CD4-positive, CD25-positive, alpha-beta regulatory T cell (primary cell): ENCODE measurements at regions not wholly inside any gene's neighbourhood (a gene's known extent, or its start where the extent isn't known, plus 50 kb on each side); places are given as distances from the start of the nearest gene placed in this dataset.
"Not testable (repeated sequence)": the region's sequence is repeated elsewhere in the genome, so short reads cannot be mapped to it uniquely, and the experiment has no call there.

Experiments used
- ATAC-seq, 2 donors: fragments of 150-1000 bp; cut with Tn5 transposase; one replicate each; pipeline ENCODE4 v1.10.0; 2021; ENCODE audit warnings: low read depth in 2 of 2, moderate number of reproducible peaks in 2 of 2, moderate library complexity in 1 of 2
- DNase-seq, 3 donors: peaks; one replicate each; pipeline versions ENCODE4 v3.0.0 to v3.0.0-alpha.2; 2012 to 2022; ENCODE audit warnings: mixed read lengths in 1 of 3
- H3K27ac ChIP-seq: one replicate; pipeline ENCODE4 v1.7.0; 2013; ENCODE audit warnings: mild to moderate bottlenecking, low read length; ENCODE audit not compliant: insufficient read depth, poor library complexity, severe bottlenecking
- H3K27me3 ChIP-seq: one replicate; pipeline ENCODE4 v1.7.0; 2013; ENCODE audit warnings: low read length; ENCODE audit not compliant: control insufficient read depth, insufficient read depth
- H3K36me3 ChIP-seq: one replicate; pipeline ENCODE4 v1.7.0; 2013; ENCODE audit warnings: mild to moderate bottlenecking, low read length, moderate library complexity; ENCODE audit not compliant: control insufficient read depth, insufficient read depth
- H3K4me1 ChIP-seq: 2 replicates; pipeline ENCODE4 v1.7.0; 2013; ENCODE audit warnings: mild to moderate bottlenecking, low read length; ENCODE audit not compliant: insufficient read depth, control insufficient read depth, poor library complexity, severe bottlenecking
- H3K4me3 ChIP-seq: one replicate; pipeline ENCODE4 v1.7.0; 2013; ENCODE audit warnings: low read depth, mild to moderate bottlenecking, low read length, moderate library complexity
- H3K9me3 ChIP-seq, 2 experiments: 1 replicate in 1 of 2; 2 replicates in 1 of 2; pipeline ENCODE4 v1.7.0; 2013; ENCODE audit warnings: low read length in 2 of 2, mild to moderate bottlenecking in 1 of 2, moderate library complexity in 1 of 2; ENCODE audit not compliant: control insufficient read depth in 2 of 2
- H3K27ac Mint-ChIP-seq, 3 donors: one replicate each; pipeline ENCODE4 v1.8.0; 2020 to 2022; ENCODE audit warnings: mild to moderate bottlenecking in 3 of 3, mixed read lengths in 3 of 3, moderate library complexity in 2 of 3
- H3K27me3 Mint-ChIP-seq: one replicate; pipeline ENCODE4 v1.8.0; 2022; ENCODE audit warnings: mild to moderate bottlenecking, mixed read lengths
- H3K36me3 Mint-ChIP-seq: one replicate; pipeline ENCODE4 v1.8.0; 2020; ENCODE audit warnings: mixed read lengths
- H3K4me1 Mint-ChIP-seq, 4 donors: one replicate each; pipeline ENCODE4 v1.8.0; 2020 to 2022; ENCODE audit warnings: mixed read lengths in 4 of 4, mild to moderate bottlenecking in 1 of 4
- H3K4me3 Mint-ChIP-seq, 4 donors: one replicate each; pipeline ENCODE4 v1.8.0; 2020 to 2022; ENCODE audit warnings: mild to moderate bottlenecking in 4 of 4, mixed read lengths in 4 of 4, moderate library complexity in 3 of 4
- H3K9me3 Mint-ChIP-seq, 7 donors: one replicate each; pipeline ENCODE4 v1.8.0; 2020 to 2022; ENCODE audit warnings: mixed read lengths in 7 of 7, mild to moderate bottlenecking in 3 of 7, moderate library complexity in 2 of 7

DNA sequence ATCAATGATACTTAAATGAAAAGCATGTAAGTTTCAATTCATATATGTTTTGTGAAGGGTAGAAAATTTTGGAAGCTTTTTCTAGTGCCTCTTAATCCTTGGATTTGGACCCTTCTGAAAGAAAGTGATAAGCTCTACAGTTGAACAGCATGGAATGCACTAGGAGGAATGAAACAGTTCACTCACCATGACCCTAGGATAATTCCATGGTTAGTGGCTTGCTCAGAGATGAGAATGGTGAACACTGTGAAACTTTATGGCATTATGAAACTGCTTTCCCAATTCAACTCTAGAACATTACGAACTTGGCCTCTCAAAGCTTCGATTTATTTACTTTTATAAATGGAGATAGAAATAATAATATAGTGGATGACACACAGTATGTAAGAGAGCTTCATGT lies 88.9 kb upstream of the FAT4 start:
- H3K27me3 Mint-ChIP-seq: no peaks in the 10 kb centered on the region
- H3K27ac ChIP-seq: no peak overlapping the region
- H3K36me3 Mint-ChIP-seq: no peaks in the 10 kb centered on the region
- no peaks in the 10 kb centered on the region for H3K27me3 ChIP-seq
- peaks cover 2 to 6% (median 4%) of the 10 kb centered on the region in 7 donors for H3K9me3 Mint-ChIP-seq
- no peak overlapping the region for H3K27ac Mint-ChIP-seq
- H3K36me3 ChIP-seq: no peaks in the 10 kb centered on the region
- no peaks in the 10 kb centered on the region for H3K4me1 ChIP-seq
- no peaks in the 10 kb centered on the region for H3K4me1 Mint-ChIP-seq
- no peak overlapping the region for H3K4me3 Mint-ChIP-seq
- no peak for ATAC-seq
- H3K4me3 ChIP-seq: no peak overlapping the region
- no peak for DNase-seq
- no peaks in the 10 kb centered on the region for H3K9me3 ChIP-seq

DNA sequence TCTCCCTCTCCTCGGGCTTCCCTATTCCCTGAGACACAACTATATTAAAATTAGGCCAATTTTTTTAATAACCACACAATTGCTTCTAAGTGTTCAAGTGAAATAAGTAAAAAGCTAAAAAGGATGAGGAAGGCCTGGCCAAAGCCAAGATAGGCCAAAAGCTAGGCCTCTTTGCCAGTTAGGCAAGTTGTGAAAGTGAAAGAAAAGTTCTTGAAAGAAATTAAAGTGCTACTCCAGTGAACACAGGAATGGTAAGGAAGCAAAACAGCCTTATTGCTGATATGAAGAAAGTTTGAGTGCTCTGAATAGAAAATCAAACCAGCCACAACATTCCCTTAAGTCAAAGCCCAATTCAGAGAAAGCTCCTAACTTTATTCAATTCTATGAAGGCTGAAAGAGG lies 114.2 kb upstream of the FAT4 start:
- DNase-seq (no peak), ATAC-seq (no peak)
- H3K27me3 ChIP-seq: no peaks in the 10 kb centered on the region
- no peaks in the 10 kb centered on the region for H3K36me3 Mint-ChIP-seq
- H3K4me1 Mint-ChIP-seq: peaks cover 0 to 4% (median 0%) of the 10 kb centered on the region in 4 donors
- H3K27me3 Mint-ChIP-seq: no peaks in the 10 kb centered on the region
- no peak overlapping the region for H3K4me3 ChIP-seq
- H3K27ac Mint-ChIP-seq: no peak overlapping the region
- H3K4me1 ChIP-seq: no peaks in the 10 kb centered on the region
- peaks cover 0 to 14% (median 5%) of the 10 kb centered on the region in 7 donors for H3K9me3 Mint-ChIP-seq
- H3K27ac ChIP-seq: no peak overlapping the region
- peaks cover 2 to 7% of the 10 kb centered on the region in 2 experiments for H3K9me3 ChIP-seq
- no peak overlapping the region for H3K4me3 Mint-ChIP-seq
- H3K36me3 ChIP-seq: no peaks in the 10 kb centered on the region

DNA sequence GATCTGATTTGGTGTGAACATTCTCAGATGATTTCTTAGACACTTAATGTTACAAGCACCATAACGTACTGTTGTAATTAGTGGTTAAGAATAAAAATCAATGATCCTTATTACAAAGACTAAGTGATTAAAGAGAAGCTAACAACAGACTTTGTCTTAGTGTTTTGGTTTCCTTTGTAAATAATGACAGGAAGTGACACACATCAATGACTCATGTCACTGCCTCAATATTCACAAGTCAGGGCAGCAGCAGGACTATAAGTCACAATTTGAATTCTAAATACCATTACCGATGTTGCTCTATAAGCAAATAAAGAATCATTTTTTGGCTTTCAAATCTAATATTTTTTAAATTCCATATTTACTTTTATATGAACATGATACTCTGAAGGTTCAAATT lies 115.8 kb upstream of the FAT4 start:
- Histone ChIP-seq H3K4me1 (no peaks in the 10 kb centered on the region), H3K27ac (no peak overlapping the region), H3K4me3 (no peak overlapping the region), H3K36me3 (no peaks in the 10 kb centered on the region), H3K27me3 (no peaks in the 10 kb centered on the region), H3K9me3 (peaks cover 0 to 7% of the 10 kb centered on the region in 2 experiments)
- ATAC-seq: no peak
- no peak for DNase-seq
- Mint-ChIP-seq H3K36me3 (no peaks in the 10 kb centered on the region), H3K4me3 (no peak overlapping the region), H3K4me1 (peaks cover 0 to 4% (median 0%) of the 10 kb centered on the region in 4 donors), H3K27ac (no peak overlapping the region), H3K27me3 (no peaks in the 10 kb centered on the region), H3K9me3 (peaks cover 0 to 18% (median 3%) of the 10 kb centered on the region in 7 donors)

DNA sequence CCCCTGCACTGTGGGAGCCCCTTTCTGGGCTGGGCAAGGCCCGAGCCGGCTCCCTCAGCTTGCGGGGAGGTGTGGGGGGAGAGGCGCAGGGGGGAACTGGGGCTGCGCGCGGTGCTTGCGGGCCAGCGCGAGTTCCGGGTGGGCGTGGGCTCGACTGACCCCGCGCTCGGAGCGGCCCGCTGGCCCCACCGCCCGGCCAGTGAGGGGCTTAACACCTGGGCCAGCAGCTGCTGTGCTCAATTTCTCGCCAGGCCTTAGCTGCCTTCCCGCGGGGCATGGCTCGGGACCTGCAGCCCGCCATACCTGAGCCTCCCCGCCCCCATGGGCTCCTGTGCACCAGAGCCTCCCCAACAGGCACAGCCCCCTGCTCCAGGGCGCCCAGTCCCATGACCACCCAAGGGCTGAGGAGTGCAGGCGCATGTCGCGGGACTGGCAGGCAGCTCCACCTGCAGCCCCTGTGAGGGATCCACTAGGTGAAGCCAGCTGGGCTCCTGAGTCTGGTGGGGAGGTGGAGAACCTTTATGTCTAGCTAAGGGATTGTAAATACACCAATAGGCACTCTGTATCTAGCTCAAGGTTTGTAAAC lies 122.8 kb upstream of the FAT4 start:
- not testable (repeated sequence) for H3K27ac ChIP-seq, H3K27me3 Mint-ChIP-seq, H3K36me3 Mint-ChIP-seq, H3K4me1 Mint-ChIP-seq, H3K36me3 ChIP-seq, H3K27me3 ChIP-seq, ATAC-seq, H3K4me1 ChIP-seq, H3K27ac Mint-ChIP-seq, H3K4me3 ChIP-seq, DNase-seq, H3K9me3 ChIP-seq, H3K4me3 Mint-ChIP-seq
- peaks cover 0 to 17% (median 4%) of the 10 kb centered on the region in 7 donors for H3K9me3 Mint-ChIP-seq

DNA sequence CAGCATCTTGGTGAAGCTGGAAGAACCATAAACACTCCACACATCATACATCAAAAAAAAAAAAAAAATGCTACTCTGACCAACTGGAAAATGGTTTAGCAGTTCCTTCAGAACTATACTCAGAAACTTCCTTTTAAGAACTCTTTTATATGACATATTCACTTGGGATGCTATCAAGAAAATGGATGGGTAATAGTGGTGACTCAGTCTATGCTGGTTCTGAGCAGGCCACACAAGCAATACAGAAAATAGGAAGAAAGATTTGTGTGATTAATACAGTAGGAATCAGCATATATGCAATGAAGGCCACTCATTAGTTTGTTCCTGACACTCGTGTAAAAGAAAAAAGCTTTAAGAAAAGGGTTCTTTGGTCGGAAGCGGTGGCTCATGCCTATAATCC lies 123.5 kb upstream of the FAT4 start:
- Mint-ChIP-seq H3K27ac (no peak overlapping the region), H3K9me3 (peaks cover 0 to 13% (median 4%) of the 10 kb centered on the region in 7 donors)

DNA sequence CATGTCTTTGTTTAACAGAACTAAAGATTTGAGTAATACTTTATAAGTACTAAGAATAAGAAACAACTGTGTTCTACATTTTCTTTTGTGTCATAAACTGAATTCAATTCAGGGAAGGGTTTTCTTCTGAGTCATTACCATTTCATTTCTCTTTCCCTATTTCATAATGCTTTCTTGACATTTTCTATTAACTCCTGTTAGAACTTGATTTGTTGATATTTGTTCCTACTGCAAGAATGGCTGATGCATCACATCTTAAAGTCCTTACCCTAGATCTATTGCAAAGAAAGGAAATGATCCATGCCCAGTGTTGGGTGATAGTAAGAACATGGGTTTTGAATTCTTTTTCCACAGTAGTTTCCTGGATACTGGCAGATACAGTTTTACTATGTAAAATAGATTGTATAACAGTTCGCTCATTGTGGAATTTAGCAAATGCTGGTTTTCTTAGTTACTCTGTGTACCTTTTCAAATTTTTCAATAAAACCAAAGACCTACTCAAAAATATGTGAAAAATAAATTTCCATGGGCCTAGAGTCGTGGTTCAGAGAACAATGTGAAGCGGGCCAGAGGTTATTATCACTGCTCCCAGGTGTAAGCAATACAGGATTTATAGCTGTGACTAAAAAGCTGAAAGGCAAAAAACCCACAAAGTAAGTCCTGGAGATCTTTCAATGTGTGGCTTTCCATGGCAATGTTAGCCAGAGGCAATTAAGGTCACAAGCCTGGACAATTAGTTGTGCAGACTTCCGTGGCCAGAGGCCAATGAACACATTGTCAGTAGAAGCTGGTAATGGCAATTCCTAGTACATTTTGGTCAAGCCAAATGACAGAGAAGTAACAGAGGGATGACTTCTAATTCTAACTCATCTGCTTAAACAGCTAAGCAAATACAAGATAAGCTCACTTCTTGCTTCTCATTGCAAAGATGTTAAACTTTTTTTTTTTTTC lies 127.3 kb upstream of the FAT4 start:
- H3K27me3 Mint-ChIP-seq: no peaks in the 10 kb centered on the region
- peaks cover 0 to 9% (median 4%) of the 10 kb centered on the region in 7 donors for H3K9me3 Mint-ChIP-seq
- H3K4me1 Mint-ChIP-seq: no peaks in the 10 kb centered on the region
- no peak overlapping the region for H3K4me3 ChIP-seq
- DNase-seq (no peak), ATAC-seq (no peak)
- H3K36me3 ChIP-seq: no peaks in the 10 kb centered on the region
- H3K27ac ChIP-seq: no peak overlapping the region
- H3K27me3 ChIP-seq: no peaks in the 10 kb centered on the region
- H3K27ac Mint-ChIP-seq: no peak overlapping the region
- peaks cover 3% of the 10 kb centered on the region in 2 experiments for H3K9me3 ChIP-seq
- H3K4me3 Mint-ChIP-seq: no peak overlapping the region
- no peaks in the 10 kb centered on the region for H3K36me3 Mint-ChIP-seq
- H3K4me1 ChIP-seq: no peaks in the 10 kb centered on the region

More for the DNA sequence above, 123.5 kb upstream of the FAT4 start:
- peaks cover 3% of the 10 kb centered on the region in 2 experiments for H3K9me3 ChIP-seq
- H3K4me3 ChIP-seq: no peak overlapping the region
- Mint-ChIP-seq H3K4me3 (no peak overlapping the region), H3K4me1 (peaks cover 0 to 2% (median 0%) of the 10 kb centered on the region in 4 donors), H3K36me3 (no peaks in the 10 kb centered on the region), H3K27me3 (no peaks in the 10 kb centered on the region)
- H3K27me3 ChIP-seq: no peaks in the 10 kb centered on the region
- no peaks in the 10 kb centered on the region for H3K36me3 ChIP-seq
- no peaks in the 10 kb centered on the region for H3K4me1 ChIP-seq
- H3K27ac ChIP-seq: no peak overlapping the region
- no peak for DNase-seq
- ATAC-seq: no peak

DNA sequence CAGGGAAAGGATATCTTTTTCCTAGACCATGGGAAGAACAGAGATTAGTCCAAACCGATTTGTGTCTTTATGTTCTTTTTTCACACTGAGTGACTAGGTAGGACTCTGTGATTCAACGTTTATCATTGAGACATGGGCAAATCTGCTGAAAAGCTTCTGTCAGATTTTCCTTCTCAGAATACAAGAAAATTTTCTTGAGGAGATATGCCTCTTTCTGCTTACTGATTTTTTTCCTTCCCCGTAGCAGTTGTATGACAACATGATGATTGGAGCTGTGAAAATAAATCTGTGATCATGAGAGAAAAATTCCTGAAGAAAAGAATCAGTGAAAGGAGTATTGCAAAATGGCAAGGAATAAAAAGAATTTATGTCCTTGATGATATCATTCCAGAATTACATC lies 130.6 kb upstream of the FAT4 start:
- no peaks in the 10 kb centered on the region for H3K27me3 Mint-ChIP-seq
- DNase-seq: no peak
- no peak overlapping the region for H3K27ac ChIP-seq
- no peaks in the 10 kb centered on the region for H3K9me3 ChIP-seq
- no peak overlapping the region for H3K4me3 ChIP-seq
- no peaks in the 10 kb centered on the region for H3K27me3 ChIP-seq
- no peaks in the 10 kb centered on the region for H3K36me3 Mint-ChIP-seq
- peaks cover 0 to 4% (median 4%) of the 10 kb centered on the region in 7 donors for H3K9me3 Mint-ChIP-seq
- H3K27ac Mint-ChIP-seq: no peak overlapping the region
- H3K36me3 ChIP-seq: no peaks in the 10 kb centered on the region
- no peak for ATAC-seq
- no peaks in the 10 kb centered on the region for H3K4me1 Mint-ChIP-seq
- H3K4me3 Mint-ChIP-seq: no peak overlapping the region
- no peaks in the 10 kb centered on the region for H3K4me1 ChIP-seq
